SK-N-SH (cell line): ENCODE measurements at regions not wholly inside any gene's neighbourhood (a gene's known extent, or its start where the extent isn't known, plus 50 kb on each side); places are given as distances from the start of the nearest gene placed in this dataset.

Source experiments
- CTCF ChIP-seq: fragments of 200-600 bp; sonication (generic); IDR thresholded peaks from 2 replicates; pipeline ENCODE4 v1.6.1; 2017; ENCODE audit warnings: antibody characterized with exemption, mild to moderate bottlenecking, moderate library complexity
- EZH2phosphoT487 ChIP-seq: fragments of 200-600 bp; sonication (generic); IDR thresholded peaks from 2 replicates; pipeline ENCODE4 v1.6.1; 2017; ENCODE audit warnings: low read depth, mixed run types, mild to moderate bottlenecking, antibody characterized with exemption, moderate library complexity, borderline replicate concordance
- FOXJ3 ChIP-seq: sonication (generic); formaldehyde crosslinking; IDR thresholded peaks from 2 replicates; pipeline ENCODE4 v1.5.1; 2020; ENCODE audit warnings: mild to moderate bottlenecking, missing genetic modification reagents
- GATA2 ChIP-seq: sonication (generic); formaldehyde crosslinking; IDR thresholded peaks from 2 replicates; pipeline ENCODE4 v1.5.0; 2020; ENCODE audit warnings: mild to moderate bottlenecking, missing genetic modification reagents
- MAX ChIP-seq: IDR thresholded peaks from 2 replicates; pipeline ENCODE4 v1.4.0; 2012; ENCODE audit warnings: low read depth
- POLR2AphosphoS5 ChIP-seq: IDR thresholded peaks from 2 replicates; pipeline ENCODE4 v1.6.1; 2012; ENCODE audit warnings: low read depth, low read length
- SIN3A ChIP-seq: IDR thresholded peaks from 2 replicates; pipeline ENCODE4 v1.6.1; 2012; ENCODE audit warnings: low read depth, mild to moderate bottlenecking, low read length, moderate library complexity, borderline replicate concordance
- SMC3 ChIP-seq: IDR thresholded peaks from 2 replicates; pipeline ENCODE4 v1.6.1; 2012; ENCODE audit warnings: low read depth, low read length, improper control_type of control experiment
- USF2 ChIP-seq: fragments of 150-350 bp; IDR thresholded peaks from 2 replicates; pipeline ENCODE4 v1.6.1; 2017; ENCODE audit warnings: antibody characterized with exemption, low read length, low read depth, borderline replicate concordance

- TF ChIP-seq CTCF, result no peak
- no peak for TF ChIP-seq FOXJ3
- TF ChIP-seq POLR2AphosphoS5, result no peak
- no peak for TF ChIP-seq SIN3A
- TF ChIP-seq EZH2phosphoT487, result no peak
- TF ChIP-seq GATA2, result no peak
- no peak for TF ChIP-seq MAX
- TF ChIP-seq SMC3, result no peak
- TF ChIP-seq USF2, result no peak
Measured at GRCh38 chr6:74755196-74755595, 450.7 kb downstream of the COL12A1 start.
